ENCODE measurements at regions not wholly inside any gene's neighbourhood (a gene's known extent, or its start where the extent isn't known, plus 50 kb on each side); places are given as distances from the start of the nearest gene placed in this dataset.
A peak's percentile ranks its signal among the peaks of the same experiment; 100 is the strongest.

GRCh38 chr20:22449188-22449973, 135.0 kb downstream of the FOXA2 start:
- intact Hi-C loops (cut with DNase I), result no loop called here
- ATAC-seq, result peak; percentile 55
- DNase-seq (ENCODE audit: low spot score), result no peak

- intact Hi-C loops (cut with DNase I), result no loop called here
- no peak for ATAC-seq
Measured at GRCh38 chr20:22447447-22447778, 137.0 kb downstream of the FOXA2 start.

GRCh38 chr20:22446613-22447446, 137.5 kb downstream of the FOXA2 start:
- no peak for ATAC-seq
- intact Hi-C loops (cut with DNase I), result no loop called here

More at GRCh38 chr20:22447447-22447778, 137.0 kb downstream of the FOXA2 start:
- no peak for DNase-seq (ENCODE audit: low spot score)

GRCh38 chr20:22442318-22442717, 142.1 kb downstream of the FOXA2 start:
- intact Hi-C loops (cut with DNase I), result no loop called here
- ATAC-seq (no peak), DNase-seq (ENCODE audit: low spot score) (no peak)

More at GRCh38 chr20:22446613-22447446, 137.5 kb downstream of the FOXA2 start:
- no peak for DNase-seq (ENCODE audit: low spot score)

GRCh38 chr20:22438926-22439325, 145.4 kb downstream of the FOXA2 start:
- ATAC-seq, result no peak
- intact Hi-C loops (cut with DNase I), result no loop called here
- DNase-seq (ENCODE audit: low spot score), result no peak

- intact Hi-C loops (cut with DNase I), result no loop called here
- no peak for DNase-seq (ENCODE audit: low spot score)
- no peak for ATAC-seq
Measured at GRCh38 chr20:22438346-22438745, 146.0 kb downstream of the FOXA2 start.

GRCh38 chr20:22437354-22437753, 147.0 kb downstream of the FOXA2 start:
- intact Hi-C loops (cut with DNase I), result no loop called here
- ATAC-seq, result no peak
- DNase-seq (ENCODE audit: low spot score), result no peak

GRCh38 chr20:22431419-22431818, 153.0 kb downstream of the FOXA2 start:
- ATAC-seq, result no peak
- intact Hi-C loops (cut with DNase I), result no loop called here
- DNase-seq (ENCODE audit: low spot score), result no peak

GRCh38 chr20:22430746-22431168, 153.6 kb downstream of the FOXA2 start:
- intact Hi-C loops (cut with DNase I), result no loop called here
- ATAC-seq (no peak), DNase-seq (ENCODE audit: low spot score) (no peak)

GRCh38 chr20:22430154-22430745, 154.1 kb downstream of the FOXA2 start:
- intact Hi-C loops (cut with DNase I), result no loop called here
- DNase-seq (ENCODE audit: low spot score) (no peak), ATAC-seq (no peak)

- intact Hi-C loops (cut with DNase I), result no loop called here
- no peak for ATAC-seq
- DNase-seq (ENCODE audit: low spot score), result no peak
Measured at GRCh38 chr20:22429175-22430153, 154.9 kb downstream of the FOXA2 start.

- no peak for ATAC-seq
- DNase-seq (ENCODE audit: low spot score), result no peak
- intact Hi-C loops (cut with DNase I), result no loop called here
Measured at GRCh38 chr20:22428051-22428450, 156.3 kb downstream of the FOXA2 start.

- intact Hi-C loops (cut with DNase I), result no loop called here
Measured at GRCh38 chr20:22426772-22427171, 157.6 kb downstream of the FOXA2 start.

GRCh38 chr20:22425344-22426295, 158.8 kb downstream of the FOXA2 start:
- no peak for DNase-seq (ENCODE audit: low spot score)
- ATAC-seq, result peak; percentile 80
- intact Hi-C loops (cut with DNase I), result no loop called here

More at GRCh38 chr20:22426772-22427171, 157.6 kb downstream of the FOXA2 start:
- DNase-seq (ENCODE audit: low spot score), result no peak
- ATAC-seq, result no peak

- no peak for DNase-seq (ENCODE audit: low spot score)
- no peak for ATAC-seq
- intact Hi-C loops (cut with DNase I), result no loop called here
Measured at GRCh38 chr20:22423190-22423832, 161.1 kb downstream of the FOXA2 start.

- intact Hi-C loops (cut with DNase I), result no loop called here
- ATAC-seq (no peak), DNase-seq (ENCODE audit: low spot score) (no peak)
Measured at GRCh38 chr20:22420116-22420598, 164.2 kb downstream of the FOXA2 start.

GRCh38 chr20:22418738-22419137, 165.6 kb downstream of the FOXA2 start:
- DNase-seq (ENCODE audit: low spot score), result no peak
- ATAC-seq, result no peak
- intact Hi-C loops (cut with DNase I), result no loop called here

Measured in sciatic nerve (tissue), 2 donors.